ENCODE measurements at regions not wholly inside any gene's neighbourhood (a gene's known extent, or its start where the extent isn't known, plus 50 kb on each side); places are given as distances from the start of the nearest gene placed in this dataset.
"Not testable (repeated sequence)": the region's sequence is repeated elsewhere in the genome, so short reads cannot be mapped to it uniquely, and the experiment has no call there.

GRCh38 chr2:186405842-186406241 is 80.2 kb upstream of the ZC3H15 start:
- DNase-seq: no peak

DNA sequence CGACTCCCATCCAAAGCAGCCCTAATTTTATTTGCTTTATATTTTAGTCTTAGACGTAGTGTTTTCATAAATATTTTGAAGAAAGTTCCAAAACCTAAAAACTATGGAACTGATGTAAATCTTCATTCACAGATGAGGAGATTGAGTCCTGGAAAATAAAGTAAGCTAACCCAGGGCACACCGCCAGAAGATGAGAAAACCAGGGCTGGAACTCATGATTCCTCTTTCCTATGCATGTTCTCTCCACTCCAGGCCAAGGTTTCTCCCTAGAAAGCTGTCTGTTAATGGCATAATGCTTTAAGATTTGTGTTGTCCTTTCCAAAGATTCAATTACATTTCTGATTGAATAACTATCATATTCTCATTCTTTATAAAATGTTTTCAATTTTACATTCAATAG is 78.4 kb upstream of the ZC3H15 start:
- no peak for DNase-seq

- no peak for DNase-seq
Observed at GRCh38 chr2:186410802-186411201, 75.3 kb upstream of the ZC3H15 start.

DNA sequence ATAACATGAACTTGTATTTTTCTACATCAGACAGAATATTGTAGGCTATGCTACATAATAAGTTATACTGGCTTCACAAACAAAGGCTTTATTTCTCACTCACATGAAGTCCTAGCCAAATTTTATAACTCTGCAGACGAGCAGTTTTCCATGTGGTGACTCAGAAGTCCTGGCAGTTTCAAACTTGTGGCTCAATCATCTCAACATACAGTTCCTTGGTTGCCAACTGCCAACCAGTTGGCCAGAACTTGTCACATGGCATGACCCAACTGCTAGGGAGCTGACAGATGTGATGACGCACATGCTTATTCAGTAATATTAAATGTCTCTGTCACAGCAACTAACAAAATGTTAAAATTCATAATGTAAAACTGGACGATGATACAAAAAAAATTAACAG is 63.8 kb upstream of the ZC3H15 start:
- no peak for DNase-seq

GRCh38 chr2:186423481-186423880 is 62.6 kb upstream of the ZC3H15 start:
- DNase-seq: no peak

DNA sequence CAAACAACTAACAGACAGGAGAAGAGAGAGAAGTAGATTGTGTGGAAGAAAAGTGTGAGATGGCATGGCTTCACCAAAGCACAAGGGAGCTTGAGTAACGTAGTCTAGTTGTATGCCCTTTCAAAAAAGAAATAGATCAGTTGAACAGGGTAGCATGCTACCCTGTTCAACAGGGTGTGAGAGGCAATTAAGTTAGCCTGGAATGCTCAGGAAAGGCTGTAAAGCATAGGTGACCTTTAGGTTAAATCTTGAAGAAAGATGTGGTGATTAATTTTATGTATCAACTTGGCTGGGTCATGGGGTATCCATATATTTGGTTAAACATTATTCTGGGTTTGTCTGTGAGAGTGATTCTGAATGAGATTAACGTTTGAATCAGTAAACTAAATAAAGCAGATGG is 61.8 kb upstream of the ZC3H15 start:
- no peak for DNase-seq

DNA sequence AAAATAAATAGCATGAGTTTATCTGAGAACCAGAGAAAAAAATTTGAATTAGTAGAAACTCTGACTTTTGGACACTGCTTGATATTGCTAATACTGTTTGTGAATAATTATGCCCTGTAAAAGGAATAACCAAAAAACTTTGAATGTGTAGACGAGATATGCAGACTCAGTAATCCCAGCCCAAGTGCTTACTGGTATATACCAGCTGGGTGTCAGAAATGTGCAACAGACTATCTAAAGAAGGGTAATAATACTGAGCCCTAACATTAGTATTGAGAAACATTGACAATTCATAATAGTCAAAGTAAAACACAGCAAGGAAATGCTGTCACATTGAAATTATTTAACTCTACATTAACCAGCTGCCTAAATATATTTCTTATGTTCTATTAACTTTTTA is 60.5 kb upstream of the ZC3H15 start:
- DNase-seq: no peak

DNA sequence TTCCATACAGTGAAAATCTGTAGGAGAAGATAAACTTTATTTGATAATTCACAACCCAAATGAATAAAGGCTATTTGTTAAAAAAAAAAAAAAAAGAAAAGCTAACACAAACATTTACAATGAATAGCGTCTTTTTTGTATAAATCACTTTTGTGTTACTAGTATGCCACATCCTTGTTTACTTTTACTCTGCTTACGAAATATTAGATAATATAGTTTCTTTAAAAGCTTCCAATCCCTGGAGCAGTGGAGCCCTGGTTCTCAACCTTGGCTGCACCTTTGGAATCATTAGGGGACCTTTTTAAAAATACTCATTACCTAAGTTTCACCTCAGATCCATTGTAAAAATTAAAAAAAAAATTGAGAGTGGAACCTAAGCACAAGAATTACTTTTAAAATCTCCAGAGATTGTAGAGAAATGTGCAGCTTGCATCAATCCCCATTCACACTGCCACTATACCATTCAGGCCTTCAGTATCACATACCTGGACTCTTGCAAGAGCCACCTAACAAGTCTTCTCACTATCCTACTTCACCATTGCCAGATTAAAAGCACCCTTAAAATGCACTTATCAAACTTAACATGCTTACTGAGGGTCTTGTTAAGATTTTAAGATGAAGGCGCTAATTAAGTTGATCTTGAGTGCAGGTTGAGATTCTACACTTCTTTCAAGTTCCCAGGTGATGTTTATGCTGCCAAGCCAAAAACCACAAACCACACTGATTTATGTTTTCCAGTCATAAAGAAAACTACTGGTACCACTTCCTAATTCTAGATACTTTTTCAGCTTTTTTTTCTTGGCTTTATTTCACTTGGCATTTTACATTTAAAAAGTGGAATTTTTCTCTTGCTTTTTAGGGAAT is 59.7 kb upstream of the ZC3H15 start:
- no peak for DNase-seq

DNA sequence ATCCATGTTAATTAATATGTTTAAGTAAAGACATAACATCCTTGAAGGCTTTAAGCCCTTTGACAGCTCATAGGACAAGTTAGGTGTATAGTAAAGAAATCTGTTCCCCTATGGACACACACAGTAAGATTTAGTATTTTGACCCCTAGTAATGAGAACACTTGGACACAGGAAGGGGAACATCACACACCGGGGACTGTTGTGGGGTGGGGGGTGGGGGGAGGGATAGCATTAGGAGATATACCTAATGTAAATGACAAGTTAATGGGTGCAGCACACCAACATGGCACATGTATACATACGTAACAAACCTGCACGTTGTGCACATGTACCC is 59.1 kb upstream of the ZC3H15 start:
- not testable (repeated sequence) for DNase-seq

DNA sequence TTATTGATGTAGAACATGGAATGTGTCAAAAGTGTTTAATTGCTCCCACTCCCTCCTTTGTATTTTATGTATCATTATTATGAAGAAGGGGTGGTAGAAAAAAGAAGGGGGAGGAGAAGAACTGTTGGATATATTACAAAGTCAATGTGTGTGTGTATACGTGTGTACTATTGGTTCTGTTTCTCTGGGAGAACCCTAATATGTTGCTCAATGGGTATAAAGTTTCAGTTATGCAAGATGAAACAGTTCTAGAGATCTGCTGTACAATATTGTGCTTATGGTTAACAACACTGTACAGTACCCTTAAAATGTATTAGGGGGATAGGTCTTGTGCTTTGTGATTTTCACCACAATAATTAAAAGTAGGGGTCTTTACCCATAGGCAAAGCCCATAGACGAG is 58.1 kb upstream of the ZC3H15 start:
- no peak for DNase-seq

DNA sequence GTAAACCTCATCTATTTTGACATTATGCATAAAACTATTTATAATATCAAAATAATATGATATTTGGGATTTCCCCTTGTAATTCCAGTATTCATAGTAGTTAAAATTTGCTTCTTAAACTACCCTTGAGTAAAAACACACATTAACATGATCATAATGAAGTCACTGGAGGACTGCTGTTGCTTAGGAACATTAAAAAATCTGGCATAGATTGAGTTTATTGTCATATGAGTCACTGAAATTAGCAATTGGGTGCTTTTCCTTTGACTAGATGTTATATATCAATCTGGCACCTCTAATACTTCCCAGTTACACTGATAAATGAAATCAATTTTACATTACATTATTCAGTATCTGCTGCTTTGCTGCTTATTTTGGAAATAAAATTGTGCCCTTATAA is 57.0 kb upstream of the ZC3H15 start:
- no peak for DNase-seq

DNA sequence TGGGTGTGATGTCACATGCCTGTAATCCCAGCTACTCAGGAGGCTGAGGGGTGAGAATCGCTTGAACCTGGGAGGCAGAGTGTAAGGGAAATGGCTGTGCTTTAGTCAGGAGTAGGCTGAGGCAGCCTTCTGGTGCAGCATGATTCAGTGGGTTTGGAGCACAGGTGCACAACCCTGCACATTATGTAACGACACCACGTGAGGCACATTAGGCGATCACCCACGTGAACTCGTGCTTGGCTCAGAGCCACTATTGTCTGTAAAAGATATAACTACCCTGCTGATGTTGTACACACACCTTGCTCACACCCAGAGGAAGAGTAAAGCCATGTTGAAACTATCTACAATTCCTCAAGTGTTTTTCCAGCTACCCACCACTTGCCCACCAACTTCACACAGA is 54.8 kb upstream of the ZC3H15 start:
- DNase-seq: no peak

GRCh38 chr2:186433040-186433439 is 53.0 kb upstream of the ZC3H15 start:
- no peak for DNase-seq

- DNase-seq: no peak
Observed at GRCh38 chr2:186433777-186434432, 52.2 kb upstream of the ZC3H15 start.

Data from NCI-H510A (cell line).